ENCODE measurements at regions not wholly inside any gene's neighbourhood (a gene's known extent, or its start where the extent isn't known, plus 50 kb on each side); places are given as distances from the start of the nearest gene placed in this dataset.

DNA sequence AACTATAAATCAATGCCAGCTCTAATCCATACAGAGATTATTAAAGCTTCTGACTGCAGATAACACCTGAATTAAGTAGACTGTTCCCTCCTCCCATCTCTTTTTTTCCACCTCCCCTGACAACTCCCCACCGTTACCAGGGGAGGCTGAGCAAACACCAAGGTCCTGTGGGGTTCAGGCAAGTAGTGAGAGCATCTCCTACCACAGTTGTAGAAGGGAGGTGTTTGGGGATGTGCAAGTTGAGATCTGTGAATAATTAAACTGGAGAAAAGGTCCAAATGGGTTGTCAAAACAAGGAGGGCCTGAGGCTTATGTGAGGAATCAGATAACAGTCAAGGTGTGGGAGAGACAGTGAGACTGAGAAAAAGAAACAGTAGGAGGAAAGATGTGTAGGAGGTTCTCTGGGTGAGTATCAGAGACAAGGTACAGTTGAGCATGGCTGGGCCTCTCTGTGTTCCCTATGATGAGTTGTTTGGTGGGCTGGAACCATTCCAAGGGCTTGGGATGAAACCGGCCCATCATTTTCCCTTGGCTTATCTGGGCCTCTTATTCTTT is 194.6 kb downstream of the CYRIA start:
- POLR2A ChIA-PET: no interaction called here
- no peak for DNase-seq (ENCODE audit: extremely low spot score)
- no peak for TF ChIP-seq ELF4 (IDR thresholded peaks at IDR 0.05)
- no peak for TF ChIP-seq LEF1 (IDR thresholded peaks at IDR 0.05; ENCODE audit: borderline replicate concordance)
- no peak for TF ChIP-seq L3MBTL2 (conservative IDR thresholded peaks at IDR 0.05)
- no peak for TF ChIP-seq SUZ12 (IDR thresholded peaks at IDR 0.05)
- no peak for TF ChIP-seq FOXM1 (IDR thresholded peaks at IDR 0.05; ENCODE audit: borderline replicate concordance)
- CTCF ChIA-PET: no interaction called here

DNA sequence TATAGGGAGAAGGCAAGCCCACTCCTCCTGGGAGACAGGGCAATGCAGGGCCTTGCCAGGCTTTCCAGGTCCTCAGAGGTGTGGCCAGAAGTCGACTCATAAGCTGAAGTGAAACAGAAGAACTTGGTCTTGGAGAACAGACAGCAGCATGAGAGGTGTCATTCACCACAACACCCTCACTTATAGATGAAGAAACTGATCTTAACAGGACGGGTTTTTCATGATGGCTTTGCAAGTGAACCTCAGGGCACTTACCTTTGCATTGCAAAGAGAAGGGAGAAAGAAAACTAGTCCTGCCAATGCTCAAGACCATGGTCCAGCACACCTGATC is 198.8 kb downstream of the CYRIA start:
- TF ChIP-seq L3MBTL2 (conservative IDR thresholded peaks at IDR 0.05): no peak
- no peak for TF ChIP-seq ELF4 (IDR thresholded peaks at IDR 0.05)
- no peak for TF ChIP-seq TARDBP (IDR thresholded peaks at IDR 0.05)
- no peak for TF ChIP-seq FOXA1 (IDR thresholded peaks at IDR 0.05)
- TF ChIP-seq BHLHE40 (IDR thresholded peaks at IDR 0.05; ENCODE audit: borderline replicate concordance): no peak
- TF ChIP-seq, protein P1, sequence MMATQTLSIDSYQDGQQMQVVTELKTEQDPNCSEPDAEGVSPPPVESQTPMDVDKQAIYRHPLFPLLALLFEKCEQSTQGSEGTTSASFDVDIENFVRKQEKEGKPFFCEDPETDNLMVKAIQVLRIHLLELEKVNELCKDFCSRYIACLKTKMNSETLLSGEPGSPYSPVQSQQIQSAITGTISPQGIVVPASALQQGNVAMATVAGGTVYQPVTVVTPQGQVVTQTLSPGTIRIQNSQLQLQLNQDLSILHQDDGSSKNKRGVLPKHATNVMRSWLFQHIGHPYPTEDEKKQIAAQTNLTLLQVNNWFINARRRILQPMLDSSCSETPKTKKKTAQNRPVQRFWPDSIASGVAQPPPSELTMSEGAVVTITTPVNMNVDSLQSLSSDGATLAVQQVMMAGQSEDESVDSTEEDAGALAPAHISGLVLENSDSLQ (IDR thresholded peaks at IDR 0.05): no peak
- no peak for DNase-seq (ENCODE audit: extremely low spot score)
- ChIA-PET POLR2A (no interaction called here), CTCF (no interaction called here)

DNA sequence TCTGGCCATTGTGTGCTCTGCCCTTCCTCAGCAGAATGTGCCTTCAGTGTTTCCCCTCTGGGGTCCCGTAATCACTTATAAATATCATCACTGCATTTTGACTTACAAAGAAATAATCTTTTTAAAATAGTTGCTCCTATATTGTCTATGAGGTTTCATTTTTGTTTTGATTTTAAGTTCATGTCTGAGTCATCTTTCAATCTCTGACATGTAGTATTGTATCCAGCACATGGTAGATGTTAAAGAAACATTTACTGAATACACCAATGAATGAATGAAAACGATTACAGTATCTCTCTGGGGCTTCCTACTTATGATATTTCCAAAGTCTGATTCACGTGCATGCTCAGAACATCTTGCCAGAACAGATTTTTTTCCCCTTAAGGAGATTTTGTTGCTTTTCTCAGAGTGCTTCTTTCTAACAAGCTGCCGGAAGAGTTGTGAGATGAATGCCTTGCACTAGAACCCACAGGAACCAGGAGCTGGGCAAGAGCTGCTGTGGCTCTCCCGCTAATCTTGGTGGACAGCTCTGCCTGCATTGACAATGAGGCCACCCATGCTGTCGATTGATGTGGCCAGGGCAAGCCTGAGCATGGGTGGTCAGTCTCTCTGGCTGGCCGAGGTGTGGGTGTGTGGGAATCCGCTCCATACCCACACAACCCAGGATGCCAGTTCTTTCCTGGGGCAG is 199.4 kb downstream of the CYRIA start:
- no peak for TF ChIP-seq LEF1 (IDR thresholded peaks at IDR 0.05; ENCODE audit: borderline replicate concordance)
- no peak for TF ChIP-seq ARNT (IDR thresholded peaks at IDR 0.05)
- TF ChIP-seq, protein P1 (IDR thresholded peaks at IDR 0.05): no peak
- no peak for TF ChIP-seq CTBP1 (IDR thresholded peaks at IDR 0.05; ENCODE audit: borderline replicate concordance)
- TF ChIP-seq BHLHE40 (IDR thresholded peaks at IDR 0.05; ENCODE audit: borderline replicate concordance): no peak
- TF ChIP-seq ELF4 (IDR thresholded peaks at IDR 0.05): no peak
- TF ChIP-seq ZNF384 (IDR thresholded peaks at IDR 0.05): no peak
- TF ChIP-seq L3MBTL2 (conservative IDR thresholded peaks at IDR 0.05): no peak
- no peak for TF ChIP-seq NFRKB (IDR thresholded peaks at IDR 0.05)
- no peak for TF ChIP-seq FOXA1 (IDR thresholded peaks at IDR 0.05)
- TF ChIP-seq TARDBP (IDR thresholded peaks at IDR 0.05): no peak
- DNase-seq (ENCODE audit: extremely low spot score): no peak
- ChIA-PET POLR2A (no interaction called here), CTCF (no interaction called here)

DNA sequence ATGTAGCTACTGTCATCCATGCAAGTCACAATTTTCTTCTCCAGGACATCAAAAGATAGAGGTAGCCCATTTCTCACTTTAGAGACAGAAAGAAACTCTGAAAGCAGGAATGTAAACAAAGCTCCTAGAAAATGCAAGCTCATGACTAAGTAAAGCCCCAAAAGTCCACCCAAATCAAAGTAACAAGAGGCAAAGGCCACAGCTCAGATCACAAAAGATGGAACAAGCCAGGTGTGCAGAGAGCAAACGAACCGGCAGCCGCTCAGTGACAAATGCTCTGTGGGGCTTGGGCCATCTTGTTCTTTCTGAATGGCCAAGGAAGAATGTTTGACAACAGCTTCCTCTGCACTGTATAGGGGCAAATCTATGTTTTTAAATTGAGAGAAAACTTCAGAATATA is 201.0 kb downstream of the CYRIA start:
- CTCF ChIA-PET: no interaction called here
- POLR2A ChIA-PET: no interaction called here
- no peak for DNase-seq (ENCODE audit: extremely low spot score)
- TF ChIP-seq SP1 (IDR thresholded peaks at IDR 0.05) (no peak), CTBP1 (IDR thresholded peaks at IDR 0.05; ENCODE audit: borderline replicate concordance) (no peak), HDGF (IDR thresholded peaks at IDR 0.05; ENCODE audit: borderline replicate concordance) (no peak), ARNT (IDR thresholded peaks at IDR 0.05) (no peak), NFRKB (IDR thresholded peaks at IDR 0.05) (no peak), SUZ12 (IDR thresholded peaks at IDR 0.05) (no peak), FOXA1 (IDR thresholded peaks at IDR 0.05) (no peak), ELF4 (IDR thresholded peaks at IDR 0.05) (no peak), ZNF384 (IDR thresholded peaks at IDR 0.05) (no peak), FOXM1 (IDR thresholded peaks at IDR 0.05; ENCODE audit: borderline replicate concordance) (no peak), FOXK2 (IDR thresholded peaks at IDR 0.05) (no peak), L3MBTL2 (conservative IDR thresholded peaks at IDR 0.05) (no peak), TARDBP (IDR thresholded peaks at IDR 0.05) (no peak), LEF1 (IDR thresholded peaks at IDR 0.05; ENCODE audit: borderline replicate concordance) (no peak), BHLHE40 (IDR thresholded peaks at IDR 0.05; ENCODE audit: borderline replicate concordance) (no peak)
- TF ChIP-seq, protein P1 (IDR thresholded peaks at IDR 0.05): no peak

DNA sequence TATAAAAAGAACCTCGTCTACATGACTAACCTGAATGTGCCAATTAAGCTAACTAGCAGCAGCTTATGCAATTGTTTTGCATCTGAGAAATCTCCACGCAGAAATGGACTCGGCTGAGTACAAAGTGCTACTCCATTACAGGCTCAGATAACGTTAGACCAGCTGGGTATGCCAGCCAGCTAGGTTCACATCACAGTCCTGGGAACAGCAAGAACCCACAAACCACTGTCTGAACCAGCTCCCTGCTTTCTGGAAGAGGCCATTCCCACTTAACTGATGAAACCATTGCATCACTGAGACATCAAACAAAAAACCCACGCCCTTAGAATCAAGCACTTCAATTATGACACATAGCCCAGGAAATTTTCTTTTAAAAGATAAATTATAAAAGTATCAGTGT is 202.7 kb downstream of the CYRIA start:
- POLR2A ChIA-PET: no interaction called here

DNA sequence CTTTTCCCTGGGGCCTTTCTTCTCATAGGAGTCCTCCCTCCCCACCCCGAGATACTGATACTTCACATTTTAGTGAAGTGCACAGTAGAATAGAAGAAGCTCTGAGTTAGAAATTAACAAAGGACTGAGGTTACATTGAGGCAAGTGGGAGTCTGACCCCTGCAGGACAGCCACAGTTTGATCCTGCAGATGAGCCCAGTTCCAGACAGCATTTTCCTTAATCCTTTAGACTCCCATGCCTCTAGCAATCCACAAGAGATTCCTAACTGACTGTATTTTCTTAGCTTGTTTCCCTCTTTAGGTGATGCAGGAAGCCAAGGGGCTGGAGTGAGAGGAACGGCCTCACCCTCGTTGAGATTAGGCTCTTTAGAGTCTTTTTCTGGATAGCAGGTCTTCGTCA is 204.0 kb downstream of the CYRIA start:
- ChIA-PET CTCF (no interaction called here), POLR2A (no interaction called here)
- TF ChIP-seq NFRKB (IDR thresholded peaks at IDR 0.05) (no peak), SP1 (IDR thresholded peaks at IDR 0.05) (no peak)
- no peak for DNase-seq (ENCODE audit: extremely low spot score)

More for the DNA sequence above, 202.7 kb downstream of the CYRIA start:
- TF ChIP-seq BHLHE40 (IDR thresholded peaks at IDR 0.05; ENCODE audit: borderline replicate concordance): no peak
- TF ChIP-seq ARNT (IDR thresholded peaks at IDR 0.05): no peak
- no peak for TF ChIP-seq CTBP1 (IDR thresholded peaks at IDR 0.05; ENCODE audit: borderline replicate concordance)
- no peak for TF ChIP-seq SUZ12 (IDR thresholded peaks at IDR 0.05)
- no peak for TF ChIP-seq ELF4 (IDR thresholded peaks at IDR 0.05)
- no peak for TF ChIP-seq ZNF384 (IDR thresholded peaks at IDR 0.05)
- no peak for DNase-seq (ENCODE audit: extremely low spot score)
- CTCF ChIA-PET: no interaction called here

DNA sequence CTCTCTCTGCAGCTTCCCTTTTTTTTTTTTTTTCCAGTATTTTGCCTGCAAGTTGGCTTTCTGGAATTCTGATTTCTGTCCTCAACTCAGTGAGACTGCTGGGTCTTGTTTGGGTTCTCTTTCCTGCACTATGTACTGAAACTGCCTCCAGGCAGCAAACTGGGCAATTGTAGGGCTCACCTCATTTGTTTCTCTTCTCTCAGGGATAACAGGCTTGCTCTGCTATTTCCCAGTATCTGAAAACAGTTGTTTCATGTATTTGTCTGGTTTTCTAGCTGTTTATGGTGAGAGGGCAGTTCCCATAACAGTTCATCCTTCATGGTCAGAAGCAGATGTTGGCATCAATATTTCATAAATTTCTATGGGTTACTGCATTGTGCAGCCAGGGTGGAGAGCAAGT is 206.0 kb downstream of the CYRIA start:
- POLR2A ChIA-PET: no interaction called here
- no peak for DNase-seq (ENCODE audit: extremely low spot score)
- TF ChIP-seq FOXK2 (IDR thresholded peaks at IDR 0.05) (no peak), FOXA1 (IDR thresholded peaks at IDR 0.05) (no peak), L3MBTL2 (conservative IDR thresholded peaks at IDR 0.05) (no peak), ELF4 (IDR thresholded peaks at IDR 0.05) (no peak), HDGF (IDR thresholded peaks at IDR 0.05; ENCODE audit: borderline replicate concordance) (no peak), ZNF384 (IDR thresholded peaks at IDR 0.05) (no peak), NFRKB (IDR thresholded peaks at IDR 0.05) (no peak), TARDBP (IDR thresholded peaks at IDR 0.05) (no peak)
- CTCF ChIA-PET: no interaction called here
